ENCODE measurements at regions not wholly inside any gene's neighbourhood (a gene's known extent, or its start where the extent isn't known, plus 50 kb on each side); places are given as distances from the start of the nearest gene placed in this dataset.
"Not testable (repeated sequence)": the region's sequence is repeated elsewhere in the genome, so short reads cannot be mapped to it uniquely, and the experiment has no call there.

DNA sequence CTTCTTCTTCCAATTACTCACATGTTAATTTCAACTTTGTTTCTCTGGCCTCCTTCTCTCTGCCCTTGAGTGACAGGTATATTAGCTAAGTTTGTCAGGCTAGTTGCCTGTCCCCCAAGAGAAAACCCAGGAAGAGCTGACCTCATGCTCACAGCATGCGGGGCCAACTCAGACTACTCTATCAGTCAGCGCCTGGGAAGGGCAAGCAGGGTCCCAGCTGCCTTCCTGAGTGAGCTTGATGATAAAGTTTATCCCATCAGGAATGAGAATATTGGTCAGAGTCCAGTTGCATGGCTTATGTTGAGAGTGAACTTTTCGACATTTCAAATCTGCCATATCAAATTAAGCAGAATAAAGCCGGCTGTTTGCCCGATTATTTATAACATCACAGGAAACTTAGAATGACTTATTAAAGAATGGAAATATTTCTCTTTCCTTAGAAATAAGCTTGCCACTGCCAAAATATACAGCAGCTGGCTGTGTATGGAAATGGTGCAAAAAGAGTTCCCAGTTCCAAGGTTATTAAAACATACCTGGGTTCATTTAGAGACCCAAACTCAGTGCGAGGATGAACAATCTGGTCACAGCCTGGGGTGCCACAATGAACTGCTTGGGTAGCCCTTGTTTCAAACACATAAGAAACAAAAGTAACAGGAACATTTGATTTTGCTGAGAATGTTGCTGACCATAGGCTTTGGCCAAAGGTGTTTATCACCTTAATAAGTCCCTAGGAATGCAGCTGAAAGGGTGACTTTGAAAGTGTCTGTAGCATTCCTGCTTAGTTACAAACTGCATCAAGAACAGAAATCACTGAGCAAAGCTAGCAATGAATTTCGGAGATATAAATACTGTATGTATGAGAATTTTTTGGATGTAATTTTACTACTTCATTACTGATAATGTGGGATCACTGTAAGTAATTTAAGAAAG lies 1553.8 kb upstream of the FLRT2 start:
- no peak for DNase-seq

DNA sequence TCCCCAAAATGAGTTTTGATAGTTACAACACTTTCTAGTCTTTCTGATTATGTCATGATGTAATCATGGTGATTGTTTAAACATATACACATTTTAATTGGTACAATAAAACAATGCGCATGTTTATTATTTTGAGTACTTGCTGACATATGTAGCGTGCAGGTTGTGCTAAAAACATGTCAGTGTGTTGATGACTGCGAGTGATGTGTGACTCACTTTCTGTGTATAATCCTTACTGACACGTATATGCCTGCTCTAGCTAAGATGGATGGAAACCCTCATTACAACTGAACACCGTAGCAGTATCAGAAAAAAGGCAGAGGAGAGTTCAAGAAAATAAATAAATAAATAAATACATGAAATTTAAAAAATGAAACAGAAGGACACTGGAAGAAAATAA lies 1552.4 kb upstream of the FLRT2 start:
- no peak for DNase-seq

DNA sequence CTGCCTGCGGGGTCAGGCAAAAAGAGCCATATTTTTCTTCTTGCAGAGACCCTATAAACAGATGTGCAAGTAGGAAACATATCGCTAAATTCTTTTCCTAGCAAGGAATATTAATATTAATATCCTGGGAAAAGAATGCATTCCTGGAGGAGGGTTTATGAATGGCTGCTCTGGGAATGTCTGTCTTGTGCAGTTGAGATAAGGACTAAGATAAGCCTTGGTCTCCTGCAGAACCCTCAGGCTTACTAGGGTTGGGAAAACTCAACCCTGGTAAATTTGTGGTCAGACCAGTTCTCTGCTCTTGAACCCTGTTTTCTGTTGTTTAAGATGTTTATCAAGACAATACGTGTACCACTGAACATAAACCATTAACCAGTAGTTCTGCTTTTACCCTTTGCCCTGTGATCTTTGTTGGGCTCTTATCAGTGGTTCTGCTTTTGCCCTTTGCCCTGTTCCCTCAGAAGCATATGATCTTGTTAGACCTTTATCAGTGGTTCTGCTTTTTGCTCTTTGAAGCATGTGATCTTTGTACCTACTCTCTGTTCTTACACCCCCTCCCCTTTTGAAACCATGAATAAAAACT lies 1548.2 kb upstream of the FLRT2 start:
- not testable (repeated sequence) for DNase-seq

DNA sequence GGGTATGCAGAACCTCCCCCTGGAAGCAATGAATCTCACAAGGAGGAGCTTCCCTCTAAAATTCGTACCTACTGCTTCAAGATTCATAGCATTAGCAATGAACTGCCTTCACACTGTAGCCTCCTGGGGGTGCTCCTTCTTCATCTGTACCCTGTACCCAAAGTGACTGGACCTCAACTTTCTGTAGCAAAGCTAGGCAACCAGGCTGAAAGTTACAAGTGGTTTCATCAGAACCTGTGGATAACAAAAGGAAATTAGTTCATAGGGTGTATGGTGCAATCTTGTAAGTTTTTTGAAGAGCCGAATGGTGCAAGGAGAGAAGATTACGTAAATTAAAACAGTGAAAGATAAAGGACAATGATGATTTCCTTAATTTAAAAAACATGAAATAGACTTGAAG lies 1541.7 kb upstream of the FLRT2 start:
- DNase-seq, result no peak

DNA sequence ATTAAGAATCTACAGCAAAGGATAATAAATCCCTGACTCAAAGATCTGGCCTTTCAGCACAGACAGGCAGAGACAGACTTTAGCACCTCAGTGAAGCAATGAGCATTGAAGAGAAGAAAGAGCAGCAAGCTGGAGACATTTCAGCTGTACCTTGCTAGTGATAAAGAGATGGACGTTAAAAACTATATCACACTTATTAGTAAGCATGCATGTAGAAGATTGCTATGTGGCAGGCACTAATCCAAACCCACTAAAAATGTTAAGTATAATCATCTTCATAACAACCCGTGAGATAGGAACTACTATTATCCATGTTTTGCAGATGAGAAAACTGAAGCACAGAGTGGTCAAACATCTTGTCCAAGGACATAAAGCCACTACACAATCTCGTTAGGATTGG lies 1538.3 kb upstream of the FLRT2 start:
- no peak for DNase-seq

DNA sequence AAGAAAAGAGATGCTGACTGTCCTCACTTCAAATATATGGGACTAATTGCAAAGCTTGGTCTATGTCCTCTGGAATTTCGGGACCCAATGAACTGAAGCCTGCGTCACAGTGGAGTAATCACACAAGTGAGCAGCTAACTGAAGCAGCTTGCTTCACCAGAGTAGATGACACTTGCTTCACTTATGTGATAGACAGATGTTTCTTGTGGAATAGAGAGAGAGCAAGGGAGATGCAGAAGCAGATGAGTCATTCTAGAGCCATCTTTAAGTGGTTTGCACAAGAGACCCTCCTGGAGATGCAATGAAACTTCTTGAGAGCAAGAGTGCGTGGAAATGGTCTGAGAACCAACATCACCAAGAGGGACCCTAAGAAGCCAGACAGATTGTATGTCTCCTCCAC lies 1537.1 kb upstream of the FLRT2 start:
- no peak for DNase-seq

DNA sequence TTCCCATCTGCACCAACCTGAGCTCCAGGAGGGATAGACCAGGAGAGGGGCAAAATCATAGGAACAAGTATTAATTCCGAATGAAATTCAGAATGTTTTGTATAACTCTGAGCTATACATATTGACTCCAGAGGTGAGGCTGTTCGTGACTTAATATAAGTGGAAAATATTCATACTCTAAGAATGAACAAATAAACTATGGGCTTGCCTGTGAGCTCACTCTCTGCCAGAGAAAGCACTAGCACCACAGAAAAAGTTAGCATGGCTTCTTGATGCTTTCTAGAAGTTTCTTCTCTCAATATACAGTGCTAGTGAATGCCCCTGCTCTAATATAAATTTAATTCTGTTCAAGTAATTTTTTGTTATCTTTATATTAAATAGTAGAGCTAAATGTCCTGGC lies 1536.4 kb upstream of the FLRT2 start:
- no peak for DNase-seq

DNA sequence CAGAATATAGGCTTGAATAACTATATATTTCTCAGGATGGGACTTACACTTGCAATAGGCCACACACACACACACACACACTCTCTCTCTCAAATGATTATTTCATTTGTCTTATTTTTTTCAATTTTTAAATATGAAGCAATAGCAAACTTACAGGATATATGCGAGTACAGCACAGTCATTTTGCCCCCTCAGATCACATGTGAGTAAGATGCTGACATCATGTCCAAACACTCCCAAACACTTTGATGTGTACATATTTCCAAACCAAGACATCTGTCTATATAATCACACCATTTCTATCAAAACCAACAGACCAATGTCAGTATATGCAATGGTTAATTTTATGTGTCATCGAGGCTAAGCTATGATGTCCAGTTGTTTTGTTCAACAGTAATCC lies 1535.9 kb upstream of the FLRT2 start:
- no peak for DNase-seq

DNA sequence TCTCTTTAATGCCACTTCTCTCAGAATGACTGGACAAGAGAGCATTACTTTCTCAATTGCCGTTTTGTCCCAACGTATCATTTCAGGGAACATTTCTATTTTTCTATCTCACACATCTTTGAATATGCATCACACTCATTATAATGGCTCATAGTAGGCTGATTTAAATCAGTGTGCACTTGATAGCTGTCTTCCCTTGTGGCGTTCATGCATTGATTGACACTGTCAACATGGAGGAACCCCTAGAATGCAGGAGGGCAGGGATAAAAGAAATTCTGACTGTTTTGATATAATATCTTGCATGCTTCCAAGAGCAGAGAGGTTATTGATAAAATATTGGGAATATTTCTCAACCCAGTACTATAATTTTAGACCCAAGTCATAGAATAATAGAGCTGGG lies 1528.9 kb upstream of the FLRT2 start:
- no peak for DNase-seq

DNA sequence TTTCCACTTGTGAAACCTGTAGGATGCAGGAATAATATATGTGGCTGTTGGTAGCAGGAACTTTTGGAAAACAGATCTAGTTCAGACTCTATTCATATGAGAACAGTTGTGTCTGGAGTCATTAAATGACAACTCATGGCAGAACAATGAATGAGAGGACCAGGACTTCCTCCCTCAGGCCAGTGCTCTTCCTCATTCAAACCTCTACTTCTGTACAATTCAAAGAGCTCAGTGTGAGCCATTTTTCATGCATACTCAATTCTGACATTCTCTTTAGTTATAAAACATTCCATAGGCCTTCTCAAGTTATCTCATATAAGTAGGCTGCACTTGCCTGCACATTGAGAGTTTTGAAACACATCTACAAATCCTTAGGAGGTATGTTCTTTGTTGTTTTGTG lies 1526.6 kb upstream of the FLRT2 start:
- DNase-seq, result no peak

DNA sequence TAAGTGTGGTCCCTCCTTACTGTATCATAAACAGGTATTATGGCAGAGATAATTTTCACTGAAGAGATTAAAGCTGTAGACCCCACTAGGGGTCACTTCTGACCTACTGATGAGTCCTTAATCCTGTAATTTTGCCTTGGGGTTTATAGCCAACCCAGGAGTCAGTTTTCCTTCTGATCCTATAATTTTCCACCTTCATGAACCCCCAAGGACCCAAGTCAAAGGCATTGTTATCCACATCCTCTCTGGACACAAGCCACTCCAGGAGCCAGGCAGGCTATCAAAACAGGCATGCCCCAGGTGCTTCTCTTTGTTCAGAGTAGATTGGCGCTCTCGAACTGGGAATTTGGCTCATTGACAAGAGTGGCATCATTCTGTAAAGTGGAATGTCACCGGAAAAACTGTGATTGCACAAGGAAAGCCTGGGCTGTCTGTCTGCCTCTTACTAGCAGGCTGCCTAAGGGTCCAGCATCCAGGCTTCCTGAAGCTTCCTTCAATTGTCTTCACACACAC lies 1523.2 kb upstream of the FLRT2 start:
- no peak for DNase-seq

DNA sequence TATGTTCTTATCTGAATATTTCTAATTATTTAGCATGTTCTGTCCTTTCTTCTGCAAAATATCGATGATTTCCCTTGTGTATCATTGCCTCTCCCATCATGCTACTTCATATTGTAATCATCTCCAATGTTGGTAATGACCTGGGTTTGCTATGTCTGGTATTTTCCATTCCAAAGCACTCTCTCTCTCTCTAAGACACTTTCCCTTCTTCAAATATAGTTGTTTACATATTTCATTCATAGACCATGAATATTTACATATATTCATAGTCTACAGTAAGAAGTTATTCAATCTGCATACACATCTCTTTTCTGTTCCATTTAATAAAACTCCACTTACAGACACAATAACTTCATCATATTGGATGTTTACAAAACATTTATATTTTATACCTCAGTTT lies 1516.5 kb upstream of the FLRT2 start:
- no peak for DNase-seq

DNA sequence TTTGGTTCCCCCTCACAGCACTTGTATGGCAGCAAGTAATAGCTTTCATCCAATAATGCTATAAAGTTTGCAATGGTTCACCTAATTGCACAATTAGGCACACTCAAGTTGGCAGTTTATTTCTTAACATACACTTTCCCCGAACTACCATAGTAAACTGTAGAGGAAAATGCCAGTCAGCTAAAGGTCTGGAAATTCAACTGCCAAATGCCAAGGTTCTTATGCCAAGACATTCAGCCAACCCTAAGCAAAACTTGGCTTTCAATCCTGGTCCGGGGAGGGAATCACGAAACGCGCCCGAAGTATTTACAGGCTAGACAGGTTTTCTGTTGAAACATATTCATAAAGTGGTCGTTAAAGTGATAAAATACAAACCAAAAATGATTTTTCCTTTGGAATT lies 1512.4 kb upstream of the FLRT2 start:
- no peak for DNase-seq

DNA sequence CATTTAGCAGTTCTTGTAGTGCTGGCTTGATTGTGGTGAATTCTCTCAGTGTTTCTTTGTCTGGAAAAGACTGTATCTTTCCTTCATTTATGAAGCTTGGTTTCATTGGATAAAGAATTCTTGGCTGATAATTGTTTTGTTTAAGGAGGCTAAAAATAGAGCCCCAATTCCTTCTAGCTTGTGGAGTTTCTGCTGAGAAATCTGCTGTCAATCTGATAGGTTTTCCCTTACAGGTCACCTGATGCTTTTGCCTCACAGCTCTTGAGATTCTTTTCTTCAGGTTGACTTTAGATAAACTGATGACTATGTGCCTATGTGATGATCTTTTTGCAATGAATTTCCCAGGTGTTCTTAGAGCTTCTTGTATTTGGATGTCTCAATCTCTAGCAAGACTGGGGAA lies 1508.5 kb upstream of the FLRT2 start:
- no peak for DNase-seq

DNA sequence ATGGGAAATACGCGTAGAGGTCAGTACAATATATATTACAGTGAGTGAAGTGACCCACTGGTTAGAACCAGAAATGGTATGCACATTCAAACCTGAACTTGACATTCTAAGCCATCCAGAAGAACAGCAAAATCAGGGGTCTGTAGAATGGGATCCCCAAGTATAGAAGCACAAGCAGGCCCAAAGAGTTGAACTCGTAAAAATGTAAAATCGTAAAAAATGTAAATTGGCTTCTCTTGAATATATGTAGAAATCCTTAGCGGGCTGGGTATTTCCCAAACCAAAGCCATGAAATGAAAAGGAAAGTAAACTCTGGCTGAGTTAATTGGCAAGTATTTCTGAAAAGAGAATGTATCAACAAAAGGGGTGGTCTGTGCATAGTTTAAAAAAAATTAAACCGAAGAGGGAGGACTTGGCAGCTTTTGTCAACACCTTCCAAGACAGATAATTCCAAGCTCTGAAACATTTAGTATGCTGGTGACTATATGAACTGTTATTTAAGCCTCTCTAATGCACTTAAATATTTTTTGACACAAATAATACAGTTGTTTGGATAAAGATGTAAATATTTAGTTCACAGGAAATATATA lies 1505.6 kb upstream of the FLRT2 start:
- no peak for DNase-seq

DNA sequence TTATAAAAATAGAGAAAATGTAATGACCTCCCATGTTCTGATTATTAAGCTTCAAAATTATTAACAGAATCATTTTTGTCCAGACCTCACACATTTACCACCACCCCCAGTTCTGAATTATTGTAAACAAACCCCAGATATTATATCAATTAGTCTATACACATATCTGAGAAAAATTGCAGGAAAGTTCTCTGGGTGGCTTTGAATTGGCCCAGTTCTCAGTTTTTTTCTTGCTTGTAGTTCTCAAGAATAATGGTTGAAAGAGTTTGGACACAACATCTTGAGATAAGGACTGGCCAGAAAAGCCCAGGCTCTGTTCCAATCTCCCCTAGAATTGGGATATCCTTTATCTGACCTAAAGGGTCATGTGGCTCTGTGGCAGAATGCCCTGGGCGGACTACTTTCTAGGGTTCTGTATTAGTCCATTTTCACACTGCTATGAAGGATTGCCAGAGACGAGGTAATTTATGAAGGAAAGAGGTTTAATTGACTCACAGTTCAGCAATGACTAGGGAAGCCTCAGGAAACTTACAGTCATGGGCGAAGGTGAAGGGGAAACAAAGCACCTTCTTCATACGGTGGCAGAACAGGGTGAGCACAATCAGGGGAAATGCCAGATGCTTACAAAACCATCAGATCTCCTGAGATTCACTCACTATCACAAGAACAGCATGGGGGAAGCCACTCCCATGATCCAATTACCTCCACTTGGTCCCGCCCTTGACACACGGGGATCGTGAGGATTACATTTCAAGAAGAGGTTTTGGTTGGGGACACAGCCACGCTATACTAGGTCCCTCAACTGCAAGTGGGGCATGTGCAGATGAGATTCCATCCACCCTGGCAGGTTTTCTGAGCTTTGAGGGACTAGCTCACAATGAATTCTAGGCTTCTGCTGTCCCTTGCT lies 1504.6 kb upstream of the FLRT2 start:
- no peak for DNase-seq

DNA sequence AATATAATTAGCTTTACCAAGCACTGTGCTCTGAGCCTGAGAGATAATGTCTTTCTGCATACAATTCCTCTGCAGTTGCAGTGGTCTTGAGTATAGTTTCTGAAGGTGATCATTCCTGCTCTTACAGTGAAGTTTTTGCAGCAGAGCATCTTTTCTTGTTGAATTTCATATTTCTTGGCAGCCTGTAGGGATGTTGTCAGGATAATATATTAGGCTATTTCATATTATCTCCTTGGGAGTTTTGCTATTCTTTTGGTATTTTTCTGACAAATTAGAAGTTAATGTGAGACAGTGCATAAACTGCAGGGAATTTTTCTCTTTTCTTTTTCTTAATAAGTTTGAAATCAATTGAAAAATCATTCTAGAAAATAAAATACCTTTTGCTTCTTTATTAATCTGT lies 1502.6 kb upstream of the FLRT2 start:
- DNase-seq, result no peak

DNA sequence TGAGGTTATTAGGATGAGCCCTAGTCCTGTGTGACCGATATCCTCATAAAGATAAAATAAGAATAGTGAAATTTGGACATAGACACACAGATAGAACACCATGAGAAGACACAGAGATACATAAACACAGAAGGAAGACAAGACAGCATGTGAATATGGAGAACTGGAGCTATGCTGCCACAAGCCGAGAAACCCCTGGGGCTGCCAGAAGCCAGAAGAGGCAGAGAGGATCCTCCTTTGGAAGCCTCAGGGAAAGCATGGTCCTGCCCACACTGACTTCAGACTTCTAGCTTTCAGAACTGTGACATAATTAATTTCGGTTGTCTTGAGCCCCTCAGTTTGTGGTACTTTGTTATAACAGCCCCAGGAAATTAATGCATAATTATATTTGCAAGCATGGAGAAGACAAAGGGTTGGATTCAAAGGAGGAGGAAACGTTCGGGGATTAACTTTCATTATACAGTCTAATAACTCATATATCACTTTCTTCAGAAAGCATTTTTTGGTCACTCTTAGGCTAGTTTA lies 1501.8 kb upstream of the FLRT2 start:
- DNase-seq, result no peak

DNA sequence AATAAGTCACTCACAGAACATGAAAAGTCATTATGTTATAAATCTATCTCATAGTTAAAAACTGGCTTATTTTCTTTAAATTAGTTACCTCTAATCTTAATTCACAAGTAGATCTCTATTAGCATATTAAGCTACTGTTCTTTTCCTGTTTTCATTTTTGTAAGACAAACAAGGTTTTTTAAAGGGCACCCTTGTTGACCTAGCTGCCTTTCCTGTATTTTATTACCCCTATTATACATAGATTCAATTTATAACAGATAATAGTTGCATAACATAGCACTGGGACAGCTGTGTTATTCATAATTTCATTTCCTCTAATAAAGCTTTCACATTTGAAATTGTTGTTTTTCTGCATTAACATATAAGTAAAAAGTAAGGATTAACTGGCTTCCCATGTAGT lies 1500.7 kb upstream of the FLRT2 start:
- no peak for DNase-seq

DNA sequence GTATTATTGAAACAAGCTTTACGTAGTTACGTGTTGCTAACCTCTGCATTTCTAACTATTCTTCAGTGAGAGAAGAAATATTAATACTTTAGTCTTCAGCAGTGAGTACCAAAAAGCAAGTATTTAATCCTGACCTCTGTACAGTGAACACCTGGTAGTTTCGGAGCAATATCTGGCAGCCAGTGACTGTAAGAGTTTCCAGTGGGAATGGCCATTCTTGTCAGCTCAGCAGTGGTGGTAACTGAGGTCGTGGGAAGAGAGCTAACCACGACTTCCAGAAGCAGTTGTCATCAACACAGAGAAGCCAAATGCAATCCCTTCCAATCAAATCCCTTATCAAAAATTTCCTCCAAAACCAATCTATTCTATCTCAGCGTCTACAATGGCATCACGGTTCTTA lies 1500.2 kb upstream of the FLRT2 start:
- DNase-seq, result no peak

DNA sequence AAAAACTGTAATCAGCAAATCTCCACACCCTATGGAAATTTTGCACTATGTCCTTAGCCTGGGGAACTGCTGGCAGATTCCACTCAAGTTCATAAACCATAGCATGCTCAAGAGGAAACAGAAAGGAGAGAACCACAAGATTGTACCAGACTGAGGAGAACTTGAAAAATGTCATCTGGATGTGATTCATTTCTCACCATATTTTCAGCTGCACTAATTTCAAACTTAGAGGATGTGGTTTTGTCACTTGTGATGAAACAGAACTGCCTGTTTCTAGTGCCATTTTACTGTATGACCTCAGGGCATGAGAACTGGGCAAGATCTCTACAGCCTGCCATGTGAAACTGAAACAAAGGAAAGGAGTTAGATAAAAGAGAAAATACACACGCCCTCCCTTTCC lies 1493.1 kb upstream of the FLRT2 start:
- DNase-seq, result no peak

DNA sequence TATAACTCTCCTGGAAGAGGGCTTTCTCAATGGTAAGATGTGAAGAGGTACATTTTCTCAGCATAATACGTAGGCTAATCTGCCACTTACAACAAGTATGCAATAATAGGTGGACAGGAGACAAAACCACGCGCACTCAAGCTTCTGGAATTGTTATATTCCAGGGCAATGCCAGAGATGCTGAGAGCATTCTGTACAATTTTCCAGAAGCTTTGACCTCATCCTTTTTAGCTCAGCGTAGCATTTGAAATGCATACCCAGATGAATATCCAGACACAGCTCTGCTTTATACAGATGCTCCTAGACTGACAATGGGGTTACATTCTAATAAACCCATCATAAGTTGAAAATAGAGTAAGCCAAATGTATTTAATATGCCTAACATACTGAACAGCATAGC lies 1492.4 kb upstream of the FLRT2 start:
- no peak for DNase-seq

DNA sequence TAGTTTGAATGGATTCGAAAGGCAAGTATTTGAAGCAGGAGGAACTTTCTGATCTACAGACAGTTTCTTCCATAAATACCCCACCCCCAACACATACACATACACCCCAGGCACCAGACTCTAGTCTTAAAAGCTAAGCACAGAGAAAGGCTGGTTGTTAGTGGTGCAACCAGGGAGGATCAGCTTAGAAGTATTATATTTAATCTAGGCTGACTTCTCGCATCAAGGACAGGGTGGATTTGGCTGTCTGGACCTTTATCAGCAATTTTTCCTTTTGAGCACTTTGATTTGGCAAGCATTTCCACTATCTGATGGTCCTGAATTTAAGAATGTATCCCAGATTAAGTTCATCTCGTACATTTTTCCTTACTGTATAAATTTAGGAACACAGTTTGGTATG lies 1489.8 kb upstream of the FLRT2 start:
- no peak for DNase-seq

All from activated gamma-delta T cell (primary cell).